Ishikawa (cell line): ENCODE measurements at regions not wholly inside any gene's neighbourhood (a gene's known extent, or its start where the extent isn't known, plus 50 kb on each side); places are given as distances from the start of the nearest gene placed in this dataset.

Source experiments
- CEBPB ChIP-seq: IDR thresholded peaks from 2 replicates; pipeline ENCODE4 v1.6.1; 2012
- CREB1 ChIP-seq: IDR thresholded peaks from 2 replicates; pipeline ENCODE4 v1.6.1; 2012; ENCODE audit warnings: low read depth
- EGR1 ChIP-seq: IDR thresholded peaks from 2 replicates; pipeline ENCODE4 v1.6.1; 2012
- EP300 ChIP-seq: IDR thresholded peaks from 2 replicates; pipeline ENCODE4 v1.6.1; 2012; ENCODE audit warnings: borderline replicate concordance
- FOXM1 ChIP-seq: IDR thresholded peaks from 2 replicates; pipeline ENCODE4 v1.6.1; 2012; ENCODE audit warnings: low read depth, borderline replicate concordance
- MAX ChIP-seq: IDR thresholded peaks from 2 replicates; pipeline ENCODE4 v1.6.1; 2012
- NFIC ChIP-seq: IDR thresholded peaks from 2 replicates; pipeline ENCODE4 v1.6.1; 2012
- RAD21 ChIP-seq: IDR thresholded peaks from 2 replicates; pipeline ENCODE4 v1.6.1; 2012; ENCODE audit warnings: low read depth
- REST ChIP-seq: IDR thresholded peaks from 2 replicates; pipeline ENCODE4 v1.6.1; 2012; ENCODE audit warnings: low read depth, mild to moderate bottlenecking
- TAF1 ChIP-seq: IDR thresholded peaks from 2 replicates; pipeline ENCODE4 v1.6.1; 2012; ENCODE audit warnings: low read depth, mild to moderate bottlenecking
- TCF12 ChIP-seq: IDR thresholded peaks from 2 replicates; pipeline ENCODE4 v1.6.1; 2012; ENCODE audit warnings: low read depth
- TEAD4 ChIP-seq: IDR thresholded peaks from 2 replicates; pipeline ENCODE4 v1.6.1; 2012
- USF1 ChIP-seq: IDR thresholded peaks from 2 replicates; pipeline ENCODE4 v1.6.1; 2012
- YY1 ChIP-seq: IDR thresholded peaks from 2 replicates; pipeline ENCODE4 v1.6.1; 2012; ENCODE audit warnings: low read depth
- ZBTB7A ChIP-seq: IDR thresholded peaks from 2 replicates; pipeline ENCODE4 v1.6.1; 2012; ENCODE audit warnings: low read depth

DNA sequence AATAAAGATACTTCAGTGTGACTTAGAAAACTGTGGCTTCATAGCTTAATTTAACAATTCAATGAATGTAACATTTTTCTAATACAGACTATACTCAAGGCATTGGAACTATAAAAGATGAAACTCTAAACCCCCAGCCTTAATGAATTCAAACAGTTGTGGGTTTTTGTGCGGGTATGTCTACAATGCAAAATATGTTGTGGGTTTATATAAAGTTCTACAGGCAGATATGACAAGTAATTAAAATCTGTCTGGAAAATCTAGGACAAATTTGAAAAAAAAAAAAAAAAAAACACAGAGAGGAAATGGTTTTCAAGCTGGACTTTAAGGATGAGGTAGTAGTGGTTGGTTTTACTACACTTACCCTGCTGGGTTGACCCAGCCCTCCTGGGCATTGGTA is 467.5 kb upstream of the TLE4 start:
- TF ChIP-seq RAD21 (no peak), MAX (no peak), REST (no peak), NFIC (no peak), CREB1 (no peak), USF1 (no peak), TAF1 (no peak), YY1 (no peak)

GRCh38 chr9:79104951-79105350 is 466.8 kb upstream of the TLE4 start:
- TF ChIP-seq CEBPB: no peak
- no peak for TF ChIP-seq CREB1
- no peak for TF ChIP-seq RAD21
- no peak for TF ChIP-seq ZBTB7A
- no peak for TF ChIP-seq NFIC
- no peak for TF ChIP-seq EP300
- TF ChIP-seq TCF12: no peak
- no peak for TF ChIP-seq TEAD4
- no peak for TF ChIP-seq MAX
- TF ChIP-seq REST: no peak
- no peak for TF ChIP-seq TAF1
- TF ChIP-seq FOXM1: no peak

DNA sequence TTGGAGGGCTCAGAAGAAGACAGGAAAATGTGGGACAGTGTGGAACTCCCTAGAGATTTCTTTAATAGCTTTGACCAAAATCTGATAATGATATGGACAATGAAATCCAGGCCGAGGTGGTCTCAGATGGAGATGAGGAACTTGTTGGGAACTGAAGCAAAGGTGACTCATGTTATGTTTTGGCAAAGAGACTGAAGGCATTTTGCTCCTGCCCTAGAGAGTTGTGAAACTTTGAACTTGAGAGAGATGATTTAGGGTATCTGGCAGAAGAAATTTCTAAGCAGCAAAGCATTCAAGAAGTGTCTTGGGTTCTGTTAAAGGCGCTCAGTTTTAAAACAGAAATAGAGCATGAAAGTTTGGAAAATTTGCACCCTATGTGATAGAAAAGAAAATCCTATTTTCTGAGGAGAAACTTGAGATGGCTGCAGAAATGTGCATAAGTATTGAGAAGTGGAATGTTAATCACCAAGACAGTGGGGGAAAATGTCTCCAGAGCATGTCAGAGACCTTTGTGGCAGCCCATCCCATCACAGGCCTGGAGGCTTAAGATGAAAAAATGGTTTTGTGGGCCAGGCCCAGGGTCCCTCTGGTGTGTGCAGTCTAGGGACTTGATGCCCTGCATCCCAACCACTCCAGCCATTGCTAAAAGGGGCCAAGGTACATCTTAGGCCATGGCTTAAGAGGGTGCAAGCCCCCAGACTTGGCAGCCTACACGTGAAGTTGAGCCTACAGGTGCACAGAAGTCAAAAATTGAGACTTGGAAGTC is 463.7 kb upstream of the TLE4 start:
- TF ChIP-seq REST (no peak), FOXM1 (no peak), TCF12 (no peak), NFIC (no peak), CEBPB (no peak), YY1 (no peak), USF1 (no peak), ZBTB7A (no peak)

DNA sequence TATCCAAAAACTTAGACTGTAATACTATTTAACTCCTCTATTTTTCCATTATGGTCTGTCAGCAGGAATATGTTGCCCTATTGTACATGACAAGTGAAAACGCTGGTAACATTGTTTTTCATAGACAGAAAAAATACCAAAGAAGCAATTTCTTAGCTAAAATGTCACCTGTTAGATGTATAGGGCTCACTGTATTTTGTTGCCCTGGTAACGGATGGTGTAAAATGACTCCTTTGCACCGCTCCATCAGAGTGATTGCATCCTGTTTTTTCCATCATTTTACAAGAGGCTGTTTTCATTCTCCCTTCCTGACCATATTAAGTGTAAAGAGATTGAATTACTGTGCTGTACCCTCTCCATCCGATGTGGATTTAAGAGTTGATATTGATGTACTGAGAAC is 460.1 kb upstream of the TLE4 start:
- TF ChIP-seq EGR1: no peak
- no peak for TF ChIP-seq TCF12
- no peak for TF ChIP-seq CREB1
- TF ChIP-seq TEAD4: no peak
- no peak for TF ChIP-seq NFIC
- TF ChIP-seq CEBPB: no peak

DNA sequence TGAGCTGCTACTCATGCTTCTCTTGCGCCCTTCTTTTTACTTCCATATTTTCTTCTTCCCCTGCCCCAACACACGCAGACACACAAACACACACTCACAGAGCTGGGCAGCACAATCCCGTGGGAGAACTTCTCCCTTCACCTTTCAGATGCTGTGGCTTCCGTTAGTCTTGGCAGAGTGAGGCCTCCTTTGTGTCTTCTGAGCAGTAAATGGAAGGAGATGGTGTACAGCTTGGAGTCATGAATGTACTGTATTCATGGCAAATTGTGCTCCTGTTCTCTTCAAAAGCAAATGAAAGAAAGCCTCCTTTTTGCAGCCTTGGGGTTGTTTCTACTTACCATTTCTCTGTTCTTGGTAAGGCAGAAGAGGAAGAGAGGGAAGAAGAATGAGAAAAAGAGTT is 456.6 kb upstream of the TLE4 start:
- TF ChIP-seq TEAD4 (no peak), FOXM1 (no peak), ZBTB7A (no peak), YY1 (no peak), TAF1 (no peak), EP300 (no peak), TCF12 (no peak), RAD21 (no peak), REST (no peak), NFIC (no peak), EGR1 (no peak), MAX (no peak)
